GM12874 (cell line): ENCODE measurements at regions not wholly inside any gene's neighbourhood (a gene's known extent, or its start where the extent isn't known, plus 50 kb on each side); places are given as distances from the start of the nearest gene placed in this dataset.

Source experiments
- TF ChIP-seq, protein P1 (sequence below): IDR thresholded peaks from 2 replicates; pipeline ENCODE4 v1.5.1; 2011; ENCODE audit warnings: low read depth, mild to moderate bottlenecking, control low read depth, low read length, moderate library complexity; ENCODE audit not compliant: insufficient read depth

DNA sequence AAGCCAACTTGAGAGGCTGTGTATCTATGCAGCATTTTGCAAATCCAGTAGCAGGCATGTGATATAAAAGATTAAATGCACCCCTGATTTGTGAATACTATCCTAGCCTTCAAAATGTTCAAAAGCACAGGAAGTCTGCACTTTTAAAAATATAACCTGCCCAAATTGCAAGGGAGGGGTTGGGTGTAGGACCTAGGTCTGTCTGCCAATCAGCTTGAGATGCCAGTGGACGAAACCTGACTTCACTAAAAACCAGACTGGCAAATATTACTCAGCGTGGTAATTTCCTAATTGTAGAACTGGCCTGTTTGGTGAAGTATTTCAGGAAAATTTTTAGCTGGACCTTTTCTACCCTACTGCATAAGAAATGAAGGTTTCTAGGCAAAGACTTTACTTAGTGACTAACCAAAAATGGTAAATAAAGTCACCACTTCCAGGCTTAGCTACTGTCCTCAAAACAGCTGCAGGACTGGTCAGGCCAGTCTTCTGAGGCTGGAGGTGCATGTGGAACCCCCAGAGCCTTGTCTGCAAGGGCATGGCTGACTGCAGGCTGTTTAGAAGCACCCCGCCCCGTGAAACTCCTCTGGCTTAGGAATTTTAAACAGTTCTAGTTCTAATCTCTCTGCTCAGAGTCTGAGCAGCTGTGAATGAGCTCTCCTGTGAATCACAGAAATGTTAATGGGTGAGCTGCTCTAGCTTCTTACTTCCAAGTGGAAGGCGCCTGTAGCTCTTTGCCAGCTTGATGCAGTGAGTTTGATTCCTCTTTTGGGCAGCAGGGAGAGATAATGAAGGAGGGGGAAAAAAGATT, 104.4 kb upstream of the ESR1 start:
- TF ChIP-seq, protein P1, sequence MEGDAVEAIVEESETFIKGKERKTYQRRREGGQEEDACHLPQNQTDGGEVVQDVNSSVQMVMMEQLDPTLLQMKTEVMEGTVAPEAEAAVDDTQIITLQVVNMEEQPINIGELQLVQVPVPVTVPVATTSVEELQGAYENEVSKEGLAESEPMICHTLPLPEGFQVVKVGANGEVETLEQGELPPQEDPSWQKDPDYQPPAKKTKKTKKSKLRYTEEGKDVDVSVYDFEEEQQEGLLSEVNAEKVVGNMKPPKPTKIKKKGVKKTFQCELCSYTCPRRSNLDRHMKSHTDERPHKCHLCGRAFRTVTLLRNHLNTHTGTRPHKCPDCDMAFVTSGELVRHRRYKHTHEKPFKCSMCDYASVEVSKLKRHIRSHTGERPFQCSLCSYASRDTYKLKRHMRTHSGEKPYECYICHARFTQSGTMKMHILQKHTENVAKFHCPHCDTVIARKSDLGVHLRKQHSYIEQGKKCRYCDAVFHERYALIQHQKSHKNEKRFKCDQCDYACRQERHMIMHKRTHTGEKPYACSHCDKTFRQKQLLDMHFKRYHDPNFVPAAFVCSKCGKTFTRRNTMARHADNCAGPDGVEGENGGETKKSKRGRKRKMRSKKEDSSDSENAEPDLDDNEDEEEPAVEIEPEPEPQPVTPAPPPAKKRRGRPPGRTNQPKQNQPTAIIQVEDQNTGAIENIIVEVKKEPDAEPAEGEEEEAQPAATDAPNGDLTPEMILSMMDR = no peak

DNA sequence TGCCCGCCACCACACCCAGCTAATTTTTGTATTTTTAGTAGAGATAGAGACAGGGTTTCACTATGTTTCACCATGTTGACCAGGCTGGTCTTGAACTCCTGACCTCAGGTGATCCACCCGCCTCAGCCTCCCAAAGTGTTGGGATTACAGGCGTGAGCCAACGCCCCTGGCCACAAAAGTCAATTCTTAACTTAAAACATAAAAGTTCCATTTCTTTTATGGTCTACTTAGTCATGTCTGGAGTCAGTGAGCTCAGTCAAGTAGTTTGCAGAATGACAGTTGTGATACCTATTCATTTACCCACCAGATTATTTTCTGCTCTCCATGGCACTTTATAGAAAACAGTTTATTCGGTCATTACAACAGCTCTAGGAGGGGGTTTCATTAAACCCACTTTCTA, 103.1 kb upstream of the ESR1 start:
- TF ChIP-seq, protein P1 = no peak

DNA sequence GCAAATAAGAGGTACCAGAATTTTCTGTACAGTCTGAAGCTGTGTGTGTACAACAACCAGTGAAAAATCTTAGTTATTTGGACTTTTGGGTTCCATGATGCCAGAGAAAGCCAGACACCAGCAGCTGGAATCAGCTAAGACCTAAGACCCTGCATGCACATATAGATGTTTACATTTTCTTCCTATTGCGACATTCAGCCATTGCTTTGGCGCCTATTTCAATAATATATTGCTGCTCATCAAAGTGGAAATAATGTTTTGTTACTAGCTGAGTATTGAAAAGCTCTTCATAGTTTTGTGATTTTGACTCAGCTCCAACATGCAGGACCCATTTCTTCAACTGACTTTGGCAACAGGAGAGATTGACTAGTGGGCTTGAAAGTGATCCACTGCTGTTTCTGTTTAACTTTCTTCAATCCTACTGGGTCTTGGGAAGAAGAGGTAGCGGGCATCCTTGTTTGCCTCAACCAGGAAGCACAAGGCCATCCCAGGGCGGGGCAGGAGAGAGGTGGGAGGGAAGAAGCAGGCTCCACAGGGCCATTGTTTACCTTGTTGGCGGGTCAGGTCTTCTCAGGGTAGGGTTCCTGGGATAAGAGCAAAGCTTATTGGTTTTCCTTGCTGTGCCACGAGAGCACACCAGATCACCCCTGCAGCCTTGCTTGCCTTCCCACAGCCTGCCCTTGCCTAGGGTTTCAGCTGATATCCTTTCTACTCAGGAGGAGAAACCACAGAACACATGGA, 101.3 kb upstream of the ESR1 start:
- TF ChIP-seq, protein P1 = no peak

DNA sequence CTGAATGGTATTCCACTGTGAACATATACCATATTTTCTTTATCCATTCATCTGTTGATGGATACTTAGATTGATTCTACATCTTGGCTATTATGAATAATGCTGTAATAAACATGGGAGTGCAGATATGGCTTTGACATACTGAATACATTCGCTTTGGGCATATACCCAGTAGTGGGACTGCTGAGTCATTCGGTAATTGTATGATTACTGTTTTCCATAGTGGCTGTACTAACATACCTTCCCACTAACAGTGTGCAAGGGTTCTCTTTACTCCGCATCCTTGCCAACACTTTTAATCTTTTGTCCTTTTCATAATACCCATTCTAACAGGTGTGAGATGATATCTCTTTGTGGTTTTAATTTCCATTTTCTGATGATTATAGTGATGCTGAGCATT, 98.2 kb upstream of the ESR1 start:
- TF ChIP-seq, protein P1 = no peak

DNA sequence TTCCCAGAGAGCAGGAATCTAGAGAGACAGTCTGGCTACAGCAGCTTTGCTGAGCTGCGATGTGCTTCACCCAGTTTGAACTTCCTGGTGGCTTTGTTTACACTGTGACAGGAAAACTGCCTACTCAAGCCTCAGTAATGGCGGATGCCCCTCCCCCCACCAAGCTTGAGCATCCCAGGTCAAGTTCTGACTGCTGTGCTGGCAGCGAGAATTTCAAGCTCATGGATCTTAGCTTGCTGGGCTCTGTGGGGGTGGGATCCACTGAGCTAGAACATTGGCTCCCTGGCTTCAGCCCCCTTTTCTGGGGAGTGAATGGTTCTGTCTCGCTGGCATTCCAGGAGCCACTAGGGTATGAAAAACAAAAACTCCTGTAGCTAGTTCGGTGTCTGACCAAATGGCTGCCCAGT, 91.0 kb upstream of the ESR1 start:
- TF ChIP-seq, protein P1 = no peak

DNA sequence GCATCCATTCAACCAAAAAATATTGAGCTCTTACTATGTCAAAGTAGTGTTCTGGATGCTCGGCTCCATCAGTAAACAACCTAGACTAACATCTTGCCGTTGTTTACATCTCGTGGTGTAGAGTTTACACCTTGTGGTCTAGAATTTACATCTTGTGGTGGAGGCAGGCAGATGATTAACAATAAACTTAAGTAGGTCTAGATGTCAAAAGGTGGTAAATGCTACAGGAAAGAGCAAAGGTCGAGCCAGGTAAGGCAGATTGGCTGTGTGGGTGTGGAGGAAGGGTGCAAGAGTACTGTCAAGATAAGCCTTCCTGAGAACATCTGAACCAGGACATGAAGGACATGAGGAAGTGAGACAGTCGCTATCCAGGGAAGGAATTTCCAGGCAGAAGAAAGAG, 88.4 kb upstream of the ESR1 start:
- TF ChIP-seq, protein P1 = no peak

DNA sequence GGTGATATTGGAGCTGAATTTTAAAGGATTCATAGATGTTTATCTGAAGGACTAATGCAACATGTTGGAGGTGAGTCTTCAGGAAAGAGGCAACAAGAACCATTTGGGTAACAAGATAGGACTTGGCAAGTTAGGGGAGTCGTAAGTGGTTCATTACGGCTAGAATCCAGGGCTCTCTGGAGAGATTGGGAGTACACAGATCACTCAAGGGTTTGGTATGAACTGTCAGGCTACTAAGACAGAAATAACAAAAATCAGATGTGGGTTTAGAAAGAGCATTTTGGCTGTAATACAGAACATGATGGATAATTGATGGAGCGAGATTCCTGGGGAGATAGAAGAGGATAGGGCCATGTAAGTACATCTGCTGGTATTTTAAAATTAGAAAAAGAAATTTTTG, 86.3 kb upstream of the ESR1 start:
- TF ChIP-seq, protein P1 = no peak
